Tibial nerve (tissue), 4 donors: ENCODE measurements at regions not wholly inside any gene's neighbourhood (a gene's known extent, or its start where the extent isn't known, plus 50 kb on each side); places are given as distances from the start of the nearest gene placed in this dataset.

Experiments
- CTCF ChIP-seq, 5 experiments: fragments of 200-600 bp in 3 of 5; fragments of 450-650 bp in 2 of 5; sonication (generic) in 3 of 5; IDR thresholded peaks; one replicate each; pipeline ENCODE4 v1.5.1; 2016 to 2019; ENCODE audit warnings: antibody characterized with exemption in 5 of 5, mild to moderate bottlenecking in 3 of 5, moderate library complexity in 2 of 5
- EP300 ChIP-seq, 2 donors: sonication (generic); formaldehyde crosslinking; IDR thresholded peaks; one replicate each; pipeline ENCODE4 v1.6.1; 2017; ENCODE audit warnings: antibody characterized with exemption in 2 of 2, mild to moderate bottlenecking in 1 of 2
- POLR2A ChIP-seq, 2 donors: fragments of 450-650 bp; IDR thresholded peaks; one replicate each; pipeline ENCODE4 v1.6.1; 2017; ENCODE audit warnings: antibody characterized with exemption in 2 of 2, mild to moderate bottlenecking in 2 of 2, moderate library complexity in 2 of 2

GRCh38 chr13:103276775-103277498 is 210.7 kb upstream of the SLC10A2 start:
- TF ChIP-seq POLR2A (IDR thresholded peaks at IDR 0.05): no peak
- TF ChIP-seq CTCF (IDR thresholded peaks at IDR 0.05): no peak
- TF ChIP-seq EP300 (IDR thresholded peaks at IDR 0.05): no peak
